Body of pancreas (tissue), 4 donors: ENCODE measurements at regions not wholly inside any gene's neighbourhood (a gene's known extent, or its start where the extent isn't known, plus 50 kb on each side); places are given as distances from the start of the nearest gene placed in this dataset.

Experiments used
- ATAC-seq: fragments of 150-250 bp; one replicate; pipeline ENCODE4 v1.9.1; 2016
- DNase-seq, 4 donors: peaks; one replicate each; pipeline ENCODE4 v3.0.0-alpha.2; 2019
- H3K27ac ChIP-seq, 4 donors: fragments of 200-600 bp; sonication (generic); 1 replicate in 3 of 4; 2 replicates in 1 of 4; pipeline versions ENCODE4 v1.5.1 to v1.6.1; 2016 to 2019; ENCODE audit warnings: mild to moderate bottlenecking in 1 of 4, mixed read lengths in 1 of 4, moderate library complexity in 1 of 4
- H3K27me3 ChIP-seq, 2 donors: fragments of 200-600 bp; sonication (generic); one replicate each; pipeline ENCODE4 v1.6.0; 2016; ENCODE audit warnings: mild to moderate bottlenecking in 1 of 2
- H3K36me3 ChIP-seq, 2 donors: fragments of 200-600 bp; sonication (generic); replicated peaks in 1 of 2; 2 replicates each; pipeline ENCODE4 v1.5.1; 2016; ENCODE audit warnings: low read depth in 2 of 2; ENCODE audit not compliant: insufficient read depth in 1 of 2
- H3K4me1 ChIP-seq: fragments of 200-600 bp; sonication (generic); one replicate; pipeline ENCODE4 v1.6.0; 2016
- H3K4me3 ChIP-seq, 2 donors: fragments of 200-600 bp; sonication (generic); 1 replicate in 1 of 2; 2 replicates in 1 of 2; pipeline ENCODE4 v1.5.1; 2016 to 2019
- H3K9me3 ChIP-seq, 3 donors: fragments of 200-600 bp; sonication (generic); 1 replicate in 2 of 3; 2 replicates in 1 of 3; pipeline ENCODE4 v1.5.1; 2016
- CTCF ChIP-seq, 7 experiments: fragments of 450-650 bp in 4 of 7; fragments of 200-600 bp in 3 of 7; sonication (generic) in 3 of 7; IDR thresholded peaks; one replicate each; pipeline ENCODE4 v1.5.1; 2016 to 2019; ENCODE audit warnings: antibody characterized with exemption in 7 of 7
- POLR2A ChIP-seq, 3 donors: fragments of 450-650 bp; IDR thresholded peaks; one replicate each; pipeline ENCODE4 v1.6.1; 2016; ENCODE audit warnings: antibody characterized with exemption in 3 of 3, mild to moderate bottlenecking in 2 of 3
- WGBS, 2 donors: methylation state at CpG; one replicate each; pipeline ENCODE4 v1.1.5; 2017; 5-methylcytosine and 5-hydroxymethylcytosine counted together
- intact Hi-C: fragments of 100-400 bp; cut with DNase I; formaldehyde crosslinking; loops from one replicate; pipeline ENCODE4 v1.15.1; 2023

GRCh38 chr10:7092603-7093002 is 318.2 kb downstream of the SFMBT2 start:
- WGBS, 2 donors, result 88 to 90% methylated on average over 7 of the region's 7 CpGs
- ATAC-seq (no peak), DNase-seq (no peak)
- TF ChIP-seq CTCF (IDR thresholded peaks at IDR 0.05), result no peak
- TF ChIP-seq POLR2A (IDR thresholded peaks at IDR 0.05), result no peak
- Histone ChIP-seq H3K9me3 (no peaks in the 10 kb centered on the region), H3K36me3 (no peaks in the 10 kb centered on the region), H3K27ac (no peak overlapping the region), H3K27me3 (no peaks in the 10 kb centered on the region), H3K4me1 (no peaks in the 10 kb centered on the region), H3K4me3 (no peak overlapping the region)
- intact Hi-C loops, result no loop called here

GRCh38 chr10:7090529-7090928 is 320.3 kb downstream of the SFMBT2 start:
- Histone ChIP-seq H3K9me3 (no peaks in the 10 kb centered on the region), H3K27me3 (no peaks in the 10 kb centered on the region), H3K27ac (no peak overlapping the region), H3K36me3 (no peaks in the 10 kb centered on the region), H3K4me3 (no peak overlapping the region), H3K4me1 (no peaks in the 10 kb centered on the region)
- DNase-seq (no peak), ATAC-seq (no peak)
- intact Hi-C loops, result no loop called here
- 58% methylated on average over 5 of the region's 5 CpGs for WGBS, 2 donors
- no peak for TF ChIP-seq POLR2A (IDR thresholded peaks at IDR 0.05)
- TF ChIP-seq CTCF (IDR thresholded peaks at IDR 0.05), result no peak

- Histone ChIP-seq H3K36me3 (no peaks in the 10 kb centered on the region), H3K4me3 (no peak overlapping the region), H3K27ac (no peak overlapping the region), H3K9me3 (no peaks in the 10 kb centered on the region), H3K4me1 (peaks cover 8% of the 10 kb centered on the region), H3K27me3 (no peaks in the 10 kb centered on the region)
- DNase-seq (peak in 1 of 4 donors; percentile 26), ATAC-seq (peak; percentile 45)
- intact Hi-C loops, result no loop called here
- 64 to 67% methylated on average over 14 of the region's 14 CpGs for WGBS, 2 donors
- no peak for TF ChIP-seq POLR2A (IDR thresholded peaks at IDR 0.05)
- TF ChIP-seq CTCF (IDR thresholded peaks at IDR 0.05), result peak in 1 of 7 experiments; percentile 12
Measured at GRCh38 chr10:7085913-7086589, 324.8 kb downstream of the SFMBT2 start.

- WGBS, 2 donors, result 34 to 42% methylated on average over 10 of the region's 10 CpGs
- no peaks in the 10 kb centered on the region for H3K27me3 ChIP-seq
- no peak for TF ChIP-seq CTCF (IDR thresholded peaks at IDR 0.05)
- intact Hi-C loops, result no loop called here
- no peaks in the 10 kb centered on the region for H3K9me3 ChIP-seq
- DNase-seq (no peak), ATAC-seq (no peak)
- H3K4me3 ChIP-seq, result no peak overlapping the region
- no peaks in the 10 kb centered on the region for H3K36me3 ChIP-seq
- peaks cover 8% of the 10 kb centered on the region for H3K4me1 ChIP-seq
- no peak overlapping the region for H3K27ac ChIP-seq
Measured at GRCh38 chr10:7085147-7085912, 325.5 kb downstream of the SFMBT2 start.
